ENCODE measurements at regions not wholly inside any gene's neighbourhood (a gene's known extent, or its start where the extent isn't known, plus 50 kb on each side); places are given as distances from the start of the nearest gene placed in this dataset.

DNA sequence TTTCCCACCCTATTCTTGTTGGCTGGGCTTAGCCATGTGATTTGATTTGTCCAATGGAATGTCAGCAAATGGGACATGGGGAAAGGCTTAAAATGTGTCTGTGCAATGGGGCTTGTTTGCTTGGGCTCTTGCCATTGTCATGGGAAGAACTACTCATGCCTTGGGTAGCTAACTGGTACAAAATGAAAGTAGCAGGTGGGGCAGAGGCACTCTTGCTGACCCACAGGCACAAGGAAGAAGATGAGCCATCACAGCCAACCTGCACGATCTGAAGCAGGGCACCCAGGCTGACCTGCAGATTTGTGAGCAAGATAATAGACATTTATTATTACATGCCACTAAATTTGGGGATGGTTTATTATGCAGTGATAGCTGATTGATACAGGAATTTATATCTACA is 305.9 kb upstream of the CAMK1G start:
- H3K4me3 ChIP-seq (ENCODE audit: low read length): no peak overlapping the region
- TF ChIP-seq, protein P1, sequence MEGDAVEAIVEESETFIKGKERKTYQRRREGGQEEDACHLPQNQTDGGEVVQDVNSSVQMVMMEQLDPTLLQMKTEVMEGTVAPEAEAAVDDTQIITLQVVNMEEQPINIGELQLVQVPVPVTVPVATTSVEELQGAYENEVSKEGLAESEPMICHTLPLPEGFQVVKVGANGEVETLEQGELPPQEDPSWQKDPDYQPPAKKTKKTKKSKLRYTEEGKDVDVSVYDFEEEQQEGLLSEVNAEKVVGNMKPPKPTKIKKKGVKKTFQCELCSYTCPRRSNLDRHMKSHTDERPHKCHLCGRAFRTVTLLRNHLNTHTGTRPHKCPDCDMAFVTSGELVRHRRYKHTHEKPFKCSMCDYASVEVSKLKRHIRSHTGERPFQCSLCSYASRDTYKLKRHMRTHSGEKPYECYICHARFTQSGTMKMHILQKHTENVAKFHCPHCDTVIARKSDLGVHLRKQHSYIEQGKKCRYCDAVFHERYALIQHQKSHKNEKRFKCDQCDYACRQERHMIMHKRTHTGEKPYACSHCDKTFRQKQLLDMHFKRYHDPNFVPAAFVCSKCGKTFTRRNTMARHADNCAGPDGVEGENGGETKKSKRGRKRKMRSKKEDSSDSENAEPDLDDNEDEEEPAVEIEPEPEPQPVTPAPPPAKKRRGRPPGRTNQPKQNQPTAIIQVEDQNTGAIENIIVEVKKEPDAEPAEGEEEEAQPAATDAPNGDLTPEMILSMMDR (IDR thresholded peaks at IDR 0.05; ENCODE audit: insufficient read depth, low read depth, low read length, missing control alignments): no peak
- no peak for DNase-seq (ENCODE audit: low read depth)

DNA sequence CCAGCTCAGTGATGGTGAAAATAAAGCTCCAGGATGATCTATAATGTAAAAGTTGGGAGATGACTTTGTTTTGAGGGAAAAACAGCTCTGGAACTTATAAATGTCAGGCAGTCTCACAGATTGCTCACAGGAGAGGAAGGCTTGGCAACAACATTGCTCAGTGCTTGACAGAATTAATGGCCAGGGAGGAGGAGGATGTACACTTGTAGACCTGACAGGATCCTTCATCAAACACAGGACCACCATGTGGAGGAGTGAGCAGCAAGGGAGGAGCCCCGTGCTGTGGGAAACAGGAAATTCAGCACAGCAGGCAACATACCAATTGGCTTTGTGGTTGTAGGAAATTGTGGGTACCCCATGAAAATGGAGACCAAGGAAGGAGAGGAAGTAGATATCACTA is 291.8 kb upstream of the CAMK1G start:
- TF ChIP-seq, protein P1 (IDR thresholded peaks at IDR 0.05; ENCODE audit: insufficient read depth, low read depth, low read length, missing control alignments): no peak
- DNase-seq (ENCODE audit: low read depth): no peak
- no peak overlapping the region for H3K4me3 ChIP-seq (ENCODE audit: low read length)

DNA sequence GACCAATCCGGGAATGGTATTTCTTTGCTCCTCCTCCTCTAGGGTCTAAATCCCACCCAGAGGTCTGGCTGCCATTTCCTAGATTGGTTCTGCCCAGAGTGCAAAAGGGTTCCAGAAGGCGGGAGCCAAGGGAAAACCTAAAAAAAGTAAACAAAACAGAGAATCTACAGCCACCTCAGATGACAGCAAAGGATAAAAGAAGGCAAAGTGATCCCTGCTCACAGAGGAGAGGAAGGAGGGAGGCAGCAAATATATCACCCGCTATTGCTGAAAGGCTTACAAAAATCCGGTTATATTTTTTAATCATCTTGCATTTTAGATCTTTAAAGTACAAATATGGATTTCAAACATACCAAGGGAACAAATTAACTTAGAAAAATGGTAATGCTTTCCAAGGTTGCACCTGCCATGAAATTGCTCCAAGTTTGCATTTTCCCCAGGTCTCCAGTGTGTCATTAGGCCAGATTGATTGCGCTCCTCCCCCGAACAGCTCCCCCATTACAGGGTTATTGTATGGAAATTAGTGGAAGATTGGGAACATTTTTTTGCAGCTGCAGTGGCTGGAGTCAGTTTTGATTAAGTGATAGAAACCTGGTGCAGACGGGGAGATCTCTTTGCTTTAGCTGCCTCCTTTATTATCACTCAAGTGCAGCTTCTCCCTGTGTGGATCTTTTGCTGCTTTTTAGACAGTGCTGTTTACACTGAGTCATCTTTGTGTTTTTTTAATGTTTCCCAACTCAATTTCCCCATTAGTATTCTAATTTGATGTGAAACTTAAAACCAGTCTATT is 280.5 kb upstream of the CAMK1G start:
- H3K4me3 ChIP-seq (ENCODE audit: low read length): no peak overlapping the region
- TF ChIP-seq, protein P1 (IDR thresholded peaks at IDR 0.05; ENCODE audit: insufficient read depth, low read depth, low read length, missing control alignments): no peak
- peak; percentile 22 for DNase-seq (ENCODE audit: low read depth)

DNA sequence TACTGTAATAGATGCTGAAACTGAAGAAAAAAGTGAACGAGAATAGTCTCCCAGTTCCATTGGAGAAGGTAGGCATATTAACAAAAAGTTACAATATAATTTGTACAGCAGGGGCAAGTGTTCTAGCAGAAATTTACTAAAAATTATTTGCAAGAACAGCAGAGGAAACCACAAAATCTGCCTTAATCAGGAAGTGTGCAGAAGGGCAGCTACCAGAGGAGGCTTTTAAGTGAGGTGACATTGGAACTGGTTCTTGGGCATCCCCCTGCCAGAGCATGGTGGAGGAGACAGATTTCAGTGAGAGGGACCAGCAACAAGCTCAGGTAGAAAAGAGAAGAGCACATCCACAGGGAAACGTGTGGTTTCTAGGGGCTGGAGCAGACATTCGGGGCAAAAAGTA is 279.3 kb upstream of the CAMK1G start:
- no peak for DNase-seq (ENCODE audit: low read depth)
- no peak overlapping the region for H3K4me3 ChIP-seq (ENCODE audit: low read length)
- TF ChIP-seq, protein P1 (IDR thresholded peaks at IDR 0.05; ENCODE audit: insufficient read depth, low read depth, low read length, missing control alignments): no peak

DNA sequence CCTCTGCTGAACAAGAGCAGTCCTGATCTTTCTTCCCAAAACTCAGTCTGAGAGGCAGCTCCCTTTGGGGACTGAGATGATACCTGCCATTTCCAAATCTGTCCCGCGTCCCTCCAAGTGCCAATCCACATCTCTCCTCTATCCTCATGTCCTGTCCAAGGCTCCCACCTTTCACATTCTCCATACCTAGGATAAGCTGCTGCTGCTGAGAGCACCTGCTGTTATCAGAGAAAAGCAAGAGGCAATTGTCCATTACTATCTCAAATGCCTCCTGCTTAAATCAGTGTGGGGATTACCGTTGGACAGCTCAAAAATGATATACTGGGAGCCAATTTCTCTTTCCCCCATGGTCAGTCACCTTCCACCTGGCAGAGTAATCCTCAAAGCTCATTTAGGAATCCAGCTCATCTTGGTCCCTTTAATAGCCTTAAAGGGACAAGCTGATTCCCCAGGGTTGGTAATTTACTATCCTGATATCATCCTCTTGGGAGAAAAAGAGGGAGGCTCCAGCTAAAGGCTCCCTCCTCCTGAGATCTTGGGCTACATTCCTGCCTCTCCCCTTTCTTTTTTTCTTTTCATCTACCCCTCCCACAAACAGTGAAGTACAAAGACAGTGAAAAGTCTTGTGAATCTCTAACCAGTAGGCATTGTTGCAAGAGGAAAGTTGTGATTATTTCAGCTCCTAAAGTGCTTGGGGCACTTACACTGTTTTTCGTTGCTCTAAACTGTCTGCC is 278.1 kb upstream of the CAMK1G start:
- no peak for DNase-seq (ENCODE audit: low read depth)
- TF ChIP-seq, protein P1 (IDR thresholded peaks at IDR 0.05; ENCODE audit: insufficient read depth, low read depth, low read length, missing control alignments): no peak
- no peak overlapping the region for H3K4me3 ChIP-seq (ENCODE audit: low read length)

DNA sequence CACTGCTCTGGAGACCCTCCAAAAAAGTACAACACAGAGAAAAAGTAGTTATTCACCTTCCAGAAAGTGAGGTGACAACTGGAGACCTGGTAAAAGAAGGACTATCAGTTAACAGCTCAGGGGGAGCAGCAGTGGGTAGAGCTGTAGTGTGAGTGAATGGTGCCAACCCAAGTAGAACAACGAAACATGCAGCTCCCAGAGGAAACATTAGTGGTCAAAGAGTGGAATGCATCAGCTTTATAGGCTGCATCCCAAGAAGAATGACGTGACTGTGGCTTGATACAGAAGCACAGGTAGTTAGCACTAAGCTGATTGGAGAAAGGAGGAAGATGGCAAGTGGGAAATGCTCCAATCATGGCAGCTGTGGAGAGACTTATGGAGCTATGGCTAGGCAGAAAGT is 275.7 kb upstream of the CAMK1G start:
- TF ChIP-seq, protein P1 (IDR thresholded peaks at IDR 0.05; ENCODE audit: insufficient read depth, low read depth, low read length, missing control alignments): no peak
- no peak overlapping the region for H3K4me3 ChIP-seq (ENCODE audit: low read length)
- no peak for DNase-seq (ENCODE audit: low read depth)
